Body of pancreas (tissue), 4 donors: ENCODE measurements at regions not wholly inside any gene's neighbourhood (a gene's known extent, or its start where the extent isn't known, plus 50 kb on each side); places are given as distances from the start of the nearest gene placed in this dataset.

Source experiments
- POLR2A ChIP-seq, 3 donors: fragments of 450-650 bp; IDR thresholded peaks; one replicate each; pipeline ENCODE4 v1.6.1; 2016; ENCODE audit warnings: antibody characterized with exemption in 3 of 3, mild to moderate bottlenecking in 2 of 3
- TF ChIP-seq, protein P1 (sequence below), 7 experiments: fragments of 450-650 bp in 4 of 7; fragments of 200-600 bp in 3 of 7; sonication (generic) in 3 of 7; IDR thresholded peaks; one replicate each; pipeline ENCODE4 v1.5.1; 2016 to 2019; ENCODE audit warnings: antibody characterized with exemption in 7 of 7

GRCh38 chr5:71844862-71845261, 125.8 kb downstream of the CARTPT start:
- TF ChIP-seq, protein P1, sequence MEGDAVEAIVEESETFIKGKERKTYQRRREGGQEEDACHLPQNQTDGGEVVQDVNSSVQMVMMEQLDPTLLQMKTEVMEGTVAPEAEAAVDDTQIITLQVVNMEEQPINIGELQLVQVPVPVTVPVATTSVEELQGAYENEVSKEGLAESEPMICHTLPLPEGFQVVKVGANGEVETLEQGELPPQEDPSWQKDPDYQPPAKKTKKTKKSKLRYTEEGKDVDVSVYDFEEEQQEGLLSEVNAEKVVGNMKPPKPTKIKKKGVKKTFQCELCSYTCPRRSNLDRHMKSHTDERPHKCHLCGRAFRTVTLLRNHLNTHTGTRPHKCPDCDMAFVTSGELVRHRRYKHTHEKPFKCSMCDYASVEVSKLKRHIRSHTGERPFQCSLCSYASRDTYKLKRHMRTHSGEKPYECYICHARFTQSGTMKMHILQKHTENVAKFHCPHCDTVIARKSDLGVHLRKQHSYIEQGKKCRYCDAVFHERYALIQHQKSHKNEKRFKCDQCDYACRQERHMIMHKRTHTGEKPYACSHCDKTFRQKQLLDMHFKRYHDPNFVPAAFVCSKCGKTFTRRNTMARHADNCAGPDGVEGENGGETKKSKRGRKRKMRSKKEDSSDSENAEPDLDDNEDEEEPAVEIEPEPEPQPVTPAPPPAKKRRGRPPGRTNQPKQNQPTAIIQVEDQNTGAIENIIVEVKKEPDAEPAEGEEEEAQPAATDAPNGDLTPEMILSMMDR (IDR thresholded peaks at IDR 0.05) = no peak
- no peak for TF ChIP-seq POLR2A (IDR thresholded peaks at IDR 0.05)
